Subcutaneous abdominal adipose tissue (tissue), 5 donors: ENCODE measurements at regions not wholly inside any gene's neighbourhood (a gene's known extent, or its start where the extent isn't known, plus 50 kb on each side); places are given as distances from the start of the nearest gene placed in this dataset.

Experiments used
- H3K27ac ChIP-seq: one replicate; pipeline ENCODE4 v1.7.0; 2013; ENCODE audit warnings: low read depth, mild to moderate bottlenecking, inconsistent platforms, low read length, moderate library complexity
- H3K27me3 ChIP-seq, 5 donors: one replicate each; pipeline ENCODE4 v1.7.0; 2013; ENCODE audit warnings: low read length in 5 of 5, inconsistent platforms in 1 of 5; ENCODE audit not compliant: control insufficient read depth in 5 of 5, insufficient read depth in 4 of 5
- H3K36me3 ChIP-seq, 5 donors: one replicate each; pipeline ENCODE4 v1.7.0; 2013; ENCODE audit warnings: low read length in 5 of 5; ENCODE audit not compliant: control insufficient read depth in 5 of 5, insufficient read depth in 5 of 5
- H3K4me1 ChIP-seq, 5 donors: one replicate each; pipeline ENCODE4 v1.7.0; 2013; ENCODE audit warnings: low read length in 5 of 5, mild to moderate bottlenecking in 3 of 5, moderate library complexity in 1 of 5; ENCODE audit not compliant: control insufficient read depth in 5 of 5, insufficient read depth in 5 of 5
- H3K4me3 ChIP-seq, 5 donors: one replicate each; pipeline ENCODE4 v1.7.0; 2013; ENCODE audit warnings: low read length in 5 of 5, low read depth in 1 of 5
- H3K9ac ChIP-seq, 5 donors: one replicate each; pipeline ENCODE4 v1.7.0; 2013; ENCODE audit warnings: low read length in 5 of 5, mild to moderate bottlenecking in 4 of 5, moderate library complexity in 3 of 5
- H3K9me3 ChIP-seq, 5 donors: one replicate each; pipeline ENCODE4 v1.7.0; 2013; ENCODE audit warnings: low read length in 5 of 5; ENCODE audit not compliant: control insufficient read depth in 5 of 5
- donor health status: healthy.
- donor health status: healthy.
- donor health status: healthy.
- donor health status: healthy.
- donor health status: healthy.

DNA sequence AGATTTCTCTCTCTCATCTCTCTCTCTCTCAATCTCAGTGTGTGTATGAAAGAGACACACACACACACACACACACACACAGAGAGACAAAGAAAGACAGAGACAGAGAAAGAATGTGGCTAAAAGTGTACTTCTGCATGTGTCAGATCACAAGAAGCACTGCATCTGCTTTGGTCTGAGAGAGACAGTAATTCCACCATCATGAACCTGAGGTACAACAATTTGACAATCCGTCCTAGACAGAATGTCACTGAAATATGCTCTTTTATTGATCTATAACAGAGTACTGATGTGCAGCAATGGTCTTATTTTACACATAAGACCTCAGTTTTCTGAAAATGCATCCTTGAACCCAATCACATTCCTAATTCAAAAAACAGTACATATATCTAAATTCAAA, 576.2 kb upstream of the SMIM31 start:
- Histone ChIP-seq H3K9me3 (no peaks in the 10 kb centered on the region), H3K9ac (no peak overlapping the region), H3K4me3 (no peak overlapping the region), H3K36me3 (no peaks in the 10 kb centered on the region), H3K4me1 (no peaks in the 10 kb centered on the region), H3K27ac (no peak overlapping the region), H3K27me3 (no peaks in the 10 kb centered on the region)

GRCh38 chr4:164188236-164188635, 565.7 kb upstream of the SMIM31 start:
- no peak overlapping the region for H3K9ac ChIP-seq
- H3K9me3 ChIP-seq = peaks cover 0 to 6% (median 3%) of the 10 kb centered on the region in 5 donors
- no peaks in the 10 kb centered on the region for H3K36me3 ChIP-seq
- H3K4me3 ChIP-seq = no peak overlapping the region
- no peaks in the 10 kb centered on the region for H3K4me1 ChIP-seq
- no peaks in the 10 kb centered on the region for H3K27me3 ChIP-seq
- H3K27ac ChIP-seq = no peak overlapping the region

DNA sequence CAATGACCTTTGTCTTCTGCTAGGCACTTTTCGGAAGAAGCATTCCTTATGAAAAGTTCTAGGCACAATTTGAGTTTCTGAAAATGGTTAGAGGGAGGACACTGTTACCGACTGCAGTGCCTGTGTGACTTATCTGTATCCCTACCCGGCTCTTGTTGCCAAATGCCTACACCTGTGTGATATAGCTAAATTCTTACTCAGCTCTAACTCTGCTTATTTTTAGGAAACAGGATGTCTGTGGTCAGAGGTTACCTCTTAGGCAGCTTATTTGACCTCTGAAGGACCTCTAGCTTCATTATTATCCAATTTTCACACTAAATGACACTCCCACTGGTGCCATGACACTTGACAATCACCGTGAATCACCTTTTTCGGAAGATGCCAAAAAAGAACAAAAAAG, 561.1 kb upstream of the SMIM31 start:
- Histone ChIP-seq H3K36me3 (no peaks in the 10 kb centered on the region), H3K4me3 (no peak overlapping the region), H3K27ac (no peak overlapping the region), H3K9me3 (peaks cover 0 to 6% (median 3%) of the 10 kb centered on the region in 5 donors), H3K27me3 (no peaks in the 10 kb centered on the region), H3K4me1 (no peaks in the 10 kb centered on the region), H3K9ac (no peak overlapping the region)

GRCh38 chr4:164193676-164194075, 560.3 kb upstream of the SMIM31 start:
- H3K4me3 ChIP-seq = no peak overlapping the region
- no peaks in the 10 kb centered on the region for H3K9me3 ChIP-seq
- H3K27ac ChIP-seq = no peak overlapping the region
- no peaks in the 10 kb centered on the region for H3K27me3 ChIP-seq
- H3K9ac ChIP-seq = no peak overlapping the region
- no peaks in the 10 kb centered on the region for H3K36me3 ChIP-seq
- H3K4me1 ChIP-seq = no peaks in the 10 kb centered on the region

DNA sequence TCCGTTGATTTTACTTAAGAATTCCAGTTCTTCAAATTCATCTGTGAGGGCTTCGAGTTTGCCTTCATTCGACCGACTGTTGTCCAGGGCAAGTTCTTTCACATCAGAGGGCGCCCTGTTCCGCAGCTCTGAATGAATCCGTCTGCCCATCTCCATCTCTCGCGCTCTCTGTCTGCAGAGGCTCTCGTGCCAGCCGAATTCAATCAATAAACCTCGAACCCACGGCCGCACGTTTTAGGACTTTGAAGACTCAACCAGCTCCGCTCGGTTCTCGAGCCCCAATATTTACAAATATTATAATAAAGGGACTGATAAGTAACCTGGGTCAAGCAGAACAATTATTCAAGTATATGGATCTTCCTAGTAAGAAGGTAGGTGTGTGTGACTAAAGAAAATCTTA, 556.4 kb upstream of the SMIM31 start:
- H3K4me3 ChIP-seq = no peak overlapping the region
- H3K36me3 ChIP-seq = no peaks in the 10 kb centered on the region
- H3K4me1 ChIP-seq = no peaks in the 10 kb centered on the region
- H3K27ac ChIP-seq = no peak overlapping the region
- H3K9ac ChIP-seq = no peak overlapping the region
- peaks cover 0 to 3% (median 0%) of the 10 kb centered on the region in 5 donors for H3K27me3 ChIP-seq
- H3K9me3 ChIP-seq = no peaks in the 10 kb centered on the region

- no peak overlapping the region for H3K27ac ChIP-seq
- H3K4me1 ChIP-seq = no peaks in the 10 kb centered on the region
- H3K36me3 ChIP-seq = no peaks in the 10 kb centered on the region
- H3K27me3 ChIP-seq = peaks cover 0 to 3% (median 0%) of the 10 kb centered on the region in 5 donors
- H3K4me3 ChIP-seq = no peak overlapping the region
- no peak overlapping the region for H3K9ac ChIP-seq
- no peaks in the 10 kb centered on the region for H3K9me3 ChIP-seq
Measured at GRCh38 chr4:164203476-164203875, 550.5 kb upstream of the SMIM31 start.

GRCh38 chr4:164204434-164204833, 549.5 kb upstream of the SMIM31 start:
- H3K27me3 ChIP-seq = peaks cover 0 to 3% (median 0%) of the 10 kb centered on the region in 5 donors
- H3K9me3 ChIP-seq = no peaks in the 10 kb centered on the region
- no peak overlapping the region for H3K4me3 ChIP-seq
- no peaks in the 10 kb centered on the region for H3K36me3 ChIP-seq
- no peak overlapping the region for H3K9ac ChIP-seq
- no peaks in the 10 kb centered on the region for H3K4me1 ChIP-seq
- H3K27ac ChIP-seq = no peak overlapping the region

DNA sequence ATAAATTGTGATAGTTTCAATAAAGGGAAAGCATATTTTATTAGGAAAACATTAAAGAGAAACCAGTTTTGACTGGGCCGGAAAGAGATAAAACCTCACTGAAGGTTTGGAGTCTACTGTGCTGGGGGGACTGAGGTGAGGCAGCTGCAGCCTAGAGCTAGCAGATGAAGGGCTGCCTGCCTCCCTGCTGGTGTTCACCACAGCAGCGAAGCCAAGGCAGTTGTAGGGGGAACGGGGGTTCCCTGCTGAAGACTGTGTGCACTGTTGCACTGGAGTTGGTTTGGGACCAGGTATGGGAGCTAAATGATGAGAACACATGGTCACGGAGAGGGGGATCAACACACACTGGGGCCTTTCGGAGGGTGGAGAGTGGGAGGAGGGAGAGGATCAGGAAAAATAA, 546.5 kb upstream of the SMIM31 start:
- no peaks in the 10 kb centered on the region for H3K4me1 ChIP-seq
- H3K9ac ChIP-seq = no peak overlapping the region
- H3K4me3 ChIP-seq = no peak overlapping the region
- no peaks in the 10 kb centered on the region for H3K27me3 ChIP-seq
- no peaks in the 10 kb centered on the region for H3K9me3 ChIP-seq
- no peak overlapping the region for H3K27ac ChIP-seq
- H3K36me3 ChIP-seq = no peaks in the 10 kb centered on the region

DNA sequence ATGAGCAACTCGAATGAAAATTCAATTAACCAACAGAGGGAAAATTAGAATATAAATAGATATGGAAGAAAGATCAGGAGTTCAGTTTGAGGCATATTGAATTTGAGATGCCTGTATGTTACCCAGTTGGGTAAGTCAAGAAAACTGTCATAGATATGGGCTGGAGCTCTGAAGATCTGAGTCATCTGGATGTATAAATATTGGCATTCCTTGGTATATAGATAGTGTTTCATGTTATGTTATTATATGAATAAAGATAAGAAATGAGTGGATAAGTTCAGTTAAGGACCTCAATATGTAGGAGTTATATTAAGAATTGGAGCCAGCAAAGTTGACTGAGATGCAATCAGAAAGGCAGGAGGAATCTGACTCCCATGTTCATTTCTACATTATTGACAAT, 543.6 kb upstream of the SMIM31 start:
- no peaks in the 10 kb centered on the region for H3K36me3 ChIP-seq
- H3K9ac ChIP-seq = no peak overlapping the region
- H3K4me1 ChIP-seq = no peaks in the 10 kb centered on the region
- no peak overlapping the region for H3K27ac ChIP-seq
- H3K9me3 ChIP-seq = peaks cover 0 to 2% (median 0%) of the 10 kb centered on the region in 5 donors
- no peaks in the 10 kb centered on the region for H3K27me3 ChIP-seq
- no peak overlapping the region for H3K4me3 ChIP-seq

DNA sequence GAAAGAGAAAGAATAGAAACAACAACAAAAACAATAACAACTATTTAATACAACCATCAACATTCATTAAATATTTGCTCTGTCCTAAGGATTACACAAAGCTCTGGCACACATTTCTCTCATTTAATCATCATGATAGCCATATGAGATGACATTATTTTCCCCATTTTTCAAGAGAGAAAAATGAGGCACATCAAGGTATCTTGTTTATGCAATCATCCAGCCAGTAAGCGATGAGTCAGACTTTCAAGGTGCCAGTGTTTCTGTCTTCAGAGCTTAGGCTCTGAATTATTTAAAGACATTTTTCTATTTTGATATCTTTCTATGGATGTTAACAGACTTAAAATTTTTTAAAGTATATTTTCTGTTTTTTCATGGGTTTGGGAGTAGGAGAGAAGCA, 541.8 kb upstream of the SMIM31 start:
- peaks cover 0 to 2% (median 0%) of the 10 kb centered on the region in 5 donors for H3K9me3 ChIP-seq
- H3K27ac ChIP-seq = no peak overlapping the region
- H3K4me1 ChIP-seq = no peaks in the 10 kb centered on the region
- H3K9ac ChIP-seq = no peak overlapping the region
- H3K27me3 ChIP-seq = no peaks in the 10 kb centered on the region
- no peak overlapping the region for H3K4me3 ChIP-seq
- no peaks in the 10 kb centered on the region for H3K36me3 ChIP-seq

GRCh38 chr4:164212714-164213113, 541.2 kb upstream of the SMIM31 start:
- Histone ChIP-seq H3K27me3 (no peaks in the 10 kb centered on the region), H3K9me3 (peaks cover 0 to 2% (median 0%) of the 10 kb centered on the region in 5 donors), H3K4me1 (no peaks in the 10 kb centered on the region), H3K36me3 (no peaks in the 10 kb centered on the region), H3K9ac (no peak overlapping the region), H3K4me3 (no peak overlapping the region), H3K27ac (no peak overlapping the region)
